ENCODE measurements at regions not wholly inside any gene's neighbourhood (a gene's known extent, or its start where the extent isn't known, plus 50 kb on each side); places are given as distances from the start of the nearest gene placed in this dataset.

GRCh38 chr6:153367021-153367420, 235.9 kb upstream of the RGS17 start:
- TF ChIP-seq POLR2A (IDR thresholded peaks at IDR 0.05) (no peak), CTCF (IDR thresholded peaks at IDR 0.05) (no peak), POLR2AphosphoS5 (IDR thresholded peaks at IDR 0.05) (no peak)
